ENCODE measurements at regions not wholly inside any gene's neighbourhood (a gene's known extent, or its start where the extent isn't known, plus 50 kb on each side); places are given as distances from the start of the nearest gene placed in this dataset.
A peak's percentile ranks its signal among the peaks of the same experiment; 100 is the strongest.

DNA sequence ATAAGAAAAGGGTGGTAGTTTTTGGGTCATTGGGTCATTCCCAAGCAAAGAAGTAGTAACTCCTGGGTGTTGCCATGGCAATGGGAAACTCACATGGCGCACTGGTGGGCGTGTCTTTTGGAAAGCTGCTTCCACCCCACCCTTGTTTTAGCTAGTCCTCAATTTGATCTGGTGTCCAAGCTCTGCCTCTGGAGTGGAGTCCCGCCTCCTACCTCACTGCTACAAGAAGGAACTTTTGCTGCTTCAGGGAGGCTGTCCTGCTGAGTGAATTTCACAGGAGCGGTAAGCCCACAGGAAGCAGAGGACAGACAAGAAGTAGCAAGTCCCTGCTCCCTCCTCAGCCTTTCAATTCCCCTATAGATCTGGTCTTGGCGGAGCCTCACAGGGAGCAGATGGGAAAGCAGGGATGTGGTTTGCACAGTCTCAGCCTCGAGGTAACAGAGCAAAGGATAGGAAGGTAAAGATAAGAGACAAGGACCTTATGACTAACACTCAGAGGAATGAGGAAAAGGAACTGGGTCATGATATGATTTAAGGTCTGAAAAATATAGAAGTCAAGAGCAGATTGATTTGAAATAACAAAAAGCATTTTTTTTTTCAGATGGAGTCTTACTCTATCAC is 700.3 kb downstream of the TNS3 start:
- ATAC-seq (ENCODE audit: poor library complexity), result no peak
- intact Hi-C loops (cut with DNase I), result no loop called here
- DNase-seq, result no peak

DNA sequence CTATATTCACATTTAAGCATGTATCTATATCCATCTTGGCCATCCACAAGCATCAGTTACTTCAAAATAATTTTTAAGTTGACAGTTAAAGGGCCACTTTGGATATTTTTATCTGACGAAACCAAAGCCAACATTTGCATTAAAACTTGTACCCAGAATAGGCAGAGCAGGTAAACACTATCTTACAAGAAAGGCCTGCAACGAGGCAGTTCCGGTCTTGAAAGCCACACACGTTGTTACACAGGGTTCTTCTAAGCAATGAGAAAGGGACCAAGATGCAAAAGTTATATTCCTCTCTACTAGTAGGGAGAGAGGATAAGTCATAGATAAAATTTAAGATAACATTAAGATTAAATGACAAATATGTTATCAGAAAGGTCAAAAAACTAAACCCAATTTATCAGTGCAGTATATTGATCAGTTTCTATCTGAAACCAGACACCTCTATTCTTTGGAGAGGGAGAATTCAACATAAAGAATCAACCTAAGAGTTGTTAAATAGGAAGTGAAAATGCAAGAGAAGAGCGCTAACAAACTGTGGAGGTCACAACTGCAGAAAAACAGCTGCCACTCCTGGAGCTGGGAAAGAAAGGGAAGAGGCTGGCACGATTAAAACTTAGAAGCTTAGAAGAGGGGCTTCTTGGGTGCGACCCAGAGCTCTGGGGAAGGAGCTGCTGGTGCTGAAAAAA is 701.3 kb downstream of the TNS3 start:
- no peak for DNase-seq
- intact Hi-C loops (cut with DNase I), result no loop called here
- no peak for ATAC-seq (ENCODE audit: poor library complexity)

DNA sequence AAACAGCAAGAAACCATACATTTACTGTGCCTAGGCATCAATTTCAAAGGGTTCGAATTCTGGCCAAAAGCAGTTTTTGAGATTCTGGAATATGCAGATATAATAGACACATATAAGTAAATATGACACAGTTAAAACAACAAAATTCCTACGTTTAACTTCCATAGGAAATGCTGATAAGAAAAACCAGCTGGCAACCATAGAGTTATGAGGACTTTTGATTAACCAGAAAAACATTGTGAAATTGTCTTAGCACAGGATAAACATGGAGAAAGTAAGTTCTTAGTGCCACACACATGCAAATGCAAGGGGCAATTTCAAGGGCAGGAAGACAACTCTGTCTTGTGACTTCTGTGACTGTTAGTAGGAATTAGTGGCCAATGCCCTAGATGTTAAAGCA is 702.1 kb downstream of the TNS3 start:
- intact Hi-C loops (cut with DNase I), result no loop called here
- ATAC-seq (ENCODE audit: poor library complexity) (no peak), DNase-seq (no peak)

GRCh38 chr7:46871516-46871915 is 710.4 kb downstream of the TNS3 start:
- no peak for ATAC-seq (ENCODE audit: poor library complexity)
- no peak for DNase-seq
- intact Hi-C loops (cut with DNase I), result no loop called here

DNA sequence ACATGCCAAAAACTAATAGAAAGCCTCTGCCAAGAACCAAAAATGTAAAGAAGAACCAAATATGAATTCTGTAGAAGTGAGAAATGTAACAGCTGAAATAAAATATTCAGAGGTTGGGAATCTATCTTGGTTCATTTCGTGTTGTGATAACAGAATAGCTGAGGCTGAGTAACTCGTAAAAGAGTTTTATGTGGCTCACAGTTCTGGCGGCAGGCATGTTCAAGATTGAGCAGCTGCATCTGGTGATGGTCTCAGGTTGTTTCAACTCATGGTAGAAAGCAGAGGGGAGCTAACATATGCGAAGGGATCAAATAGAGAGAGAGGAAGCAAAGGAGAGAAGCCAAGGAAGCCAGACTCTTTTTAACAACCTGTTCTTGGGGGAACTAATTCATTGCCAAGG is 717.2 kb downstream of the TNS3 start:
- DNase-seq (no peak), ATAC-seq (ENCODE audit: poor library complexity) (no peak)
- intact Hi-C loops (cut with DNase I), result no loop called here

GRCh38 chr7:46859963-46860475 is 721.9 kb downstream of the TNS3 start:
- DNase-seq (no peak), ATAC-seq (ENCODE audit: poor library complexity) (peak; percentile 39)
- intact Hi-C loops (cut with DNase I), result no loop called here

- intact Hi-C loops (cut with DNase I), result no loop called here
- no peak for DNase-seq
- no peak for ATAC-seq (ENCODE audit: poor library complexity)
Measured at GRCh38 chr7:46855851-46856250, 726.1 kb downstream of the TNS3 start.

DNA sequence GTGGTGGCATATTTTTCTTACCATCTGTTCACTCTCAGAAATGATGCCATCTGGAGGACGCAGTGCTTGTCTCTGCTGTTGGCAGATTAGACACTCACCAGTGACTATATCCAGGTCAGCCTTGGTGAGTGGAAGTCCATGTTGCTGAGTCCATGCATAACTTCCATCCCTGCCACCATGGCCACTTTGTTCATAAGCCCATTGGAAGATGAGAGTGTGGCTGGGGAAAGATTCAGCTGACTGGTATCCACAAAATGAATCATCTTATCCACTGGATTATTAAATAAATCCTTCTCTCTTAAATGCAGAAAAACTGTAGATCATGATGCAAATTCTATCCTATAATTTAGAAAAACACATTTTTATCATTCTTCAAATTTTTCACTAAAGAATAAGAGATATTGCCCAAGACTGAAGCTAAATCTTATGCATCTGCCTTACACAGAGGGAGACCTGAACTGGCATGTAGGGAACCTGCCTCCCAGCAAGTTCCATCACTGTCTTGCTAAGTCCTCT is 726.9 kb downstream of the TNS3 start:
- DNase-seq (no peak), ATAC-seq (ENCODE audit: poor library complexity) (no peak)
- intact Hi-C loops (cut with DNase I), result no loop called here

DNA sequence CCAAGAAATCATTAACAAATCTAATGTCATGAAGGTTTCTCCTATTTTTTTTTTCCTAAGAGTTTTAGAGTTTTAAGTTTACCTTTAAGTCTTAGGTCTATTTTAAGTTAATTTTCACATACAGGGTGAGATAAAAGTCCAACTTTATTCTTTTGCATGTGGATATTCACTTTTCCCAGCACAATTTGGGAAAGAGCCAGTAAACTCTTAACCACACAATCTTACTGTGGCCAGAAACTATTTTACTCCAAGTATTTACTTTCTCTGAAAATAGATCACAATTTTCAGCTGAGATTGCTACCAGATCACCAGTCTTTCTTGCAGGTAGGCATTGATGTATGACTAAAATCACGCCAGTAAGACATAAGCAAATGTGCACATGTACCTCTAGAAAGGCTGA is 728.5 kb downstream of the TNS3 start:
- intact Hi-C loops (cut with DNase I), result no loop called here
- ATAC-seq (ENCODE audit: poor library complexity), result no peak
- DNase-seq, result no peak

- DNase-seq (no peak), ATAC-seq (ENCODE audit: poor library complexity) (no peak)
- intact Hi-C loops (cut with DNase I), result no loop called here
Measured at GRCh38 chr7:46852795-46853194, 729.1 kb downstream of the TNS3 start.

DNA sequence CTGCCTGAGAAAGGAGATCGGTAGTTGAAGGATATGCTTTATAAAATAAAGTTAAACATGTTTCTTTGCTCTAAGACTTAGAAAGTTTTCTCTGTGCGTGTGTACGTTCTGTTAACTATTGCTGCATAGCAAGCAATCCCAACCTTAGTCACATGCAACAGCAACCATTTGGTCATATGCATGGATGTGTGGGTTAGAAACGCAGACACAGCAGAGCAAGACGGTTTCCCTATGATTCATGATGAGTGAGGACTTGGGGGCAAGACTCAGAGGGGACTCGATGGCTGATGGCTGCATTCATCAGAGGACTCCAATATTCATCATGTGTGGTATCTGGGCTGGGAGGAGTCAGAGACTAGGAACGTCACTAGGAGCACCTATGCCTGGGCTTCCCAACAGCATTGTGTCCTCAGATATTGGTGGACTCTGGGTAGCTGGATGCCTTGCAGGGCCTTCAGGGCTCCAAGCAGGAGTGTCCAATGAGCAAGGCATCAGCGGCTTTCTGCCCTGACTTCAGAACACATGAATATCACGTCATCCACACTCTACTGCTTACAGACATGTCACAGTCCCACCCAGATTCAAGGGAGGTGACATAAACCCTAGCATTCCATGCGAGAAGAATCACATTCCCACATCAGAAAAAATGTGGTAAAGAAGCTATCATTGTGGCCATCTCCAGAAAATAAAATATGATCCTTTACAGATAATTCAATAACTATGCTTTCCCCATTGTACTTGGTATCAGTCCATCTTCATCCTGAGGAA is 731.2 kb downstream of the TNS3 start:
- no peak for ATAC-seq (ENCODE audit: poor library complexity)
- DNase-seq, result no peak
- intact Hi-C loops (cut with DNase I), result no loop called here

- DNase-seq, result no peak
- intact Hi-C loops (cut with DNase I), result no loop called here
- no peak for ATAC-seq (ENCODE audit: poor library complexity)
Measured at GRCh38 chr7:46848944-46849343, 733.0 kb downstream of the TNS3 start.

- ATAC-seq (ENCODE audit: poor library complexity), result no peak
- DNase-seq, result no peak
- intact Hi-C loops (cut with DNase I), result no loop called here
Measured at GRCh38 chr7:46848311-46848710, 733.6 kb downstream of the TNS3 start.

DNA sequence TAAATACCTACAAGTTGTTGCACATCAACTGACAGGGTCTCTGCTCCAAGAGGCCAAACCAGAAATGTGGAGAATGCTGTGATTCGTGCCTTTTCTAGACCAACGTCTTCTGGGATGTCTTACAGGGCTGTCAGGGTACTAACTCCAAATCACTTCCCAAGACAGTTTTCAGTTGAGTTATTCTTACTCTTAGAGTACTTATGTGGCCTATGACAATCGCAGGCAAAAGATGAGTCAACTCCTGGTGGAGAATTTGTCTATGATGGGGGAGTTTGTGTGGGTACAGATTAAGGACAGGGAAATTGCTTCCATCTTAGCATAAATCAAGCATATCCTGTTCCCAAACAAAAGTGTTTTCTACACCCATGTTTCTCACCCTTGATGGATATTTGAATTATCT is 734.8 kb downstream of the TNS3 start:
- intact Hi-C loops (cut with DNase I), result no loop called here
- no peak for ATAC-seq (ENCODE audit: poor library complexity)
- no peak for DNase-seq

- no peak for DNase-seq
- ATAC-seq (ENCODE audit: poor library complexity), result no peak
- intact Hi-C loops (cut with DNase I), result no loop called here
Measured at GRCh38 chr7:46844486-46844885, 737.4 kb downstream of the TNS3 start.

GRCh38 chr7:46841248-46841647 is 740.7 kb downstream of the TNS3 start:
- intact Hi-C loops (cut with DNase I), result no loop called here
- ATAC-seq (ENCODE audit: poor library complexity) (no peak), DNase-seq (no peak)

DNA sequence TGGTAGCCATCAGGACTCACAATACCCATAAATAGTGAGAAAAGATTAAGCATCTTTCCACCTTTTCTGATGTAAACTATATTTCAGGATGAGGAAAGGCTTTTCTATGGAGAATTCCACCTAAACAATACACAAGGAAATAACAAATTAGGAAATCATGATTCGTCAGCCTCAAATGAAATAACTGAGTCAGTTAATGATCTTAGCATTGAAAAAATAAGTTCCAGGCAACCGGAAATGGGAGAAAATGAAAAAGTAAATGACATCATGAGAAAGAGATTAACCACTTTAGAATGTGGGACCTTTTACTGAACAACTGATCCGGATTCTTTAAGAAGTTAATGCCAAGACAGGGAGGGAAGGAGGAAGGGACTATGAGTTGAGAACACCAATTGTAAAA is 742.3 kb downstream of the TNS3 start:
- intact Hi-C loops (cut with DNase I), result no loop called here
- DNase-seq (no peak), ATAC-seq (ENCODE audit: poor library complexity) (no peak)

DNA sequence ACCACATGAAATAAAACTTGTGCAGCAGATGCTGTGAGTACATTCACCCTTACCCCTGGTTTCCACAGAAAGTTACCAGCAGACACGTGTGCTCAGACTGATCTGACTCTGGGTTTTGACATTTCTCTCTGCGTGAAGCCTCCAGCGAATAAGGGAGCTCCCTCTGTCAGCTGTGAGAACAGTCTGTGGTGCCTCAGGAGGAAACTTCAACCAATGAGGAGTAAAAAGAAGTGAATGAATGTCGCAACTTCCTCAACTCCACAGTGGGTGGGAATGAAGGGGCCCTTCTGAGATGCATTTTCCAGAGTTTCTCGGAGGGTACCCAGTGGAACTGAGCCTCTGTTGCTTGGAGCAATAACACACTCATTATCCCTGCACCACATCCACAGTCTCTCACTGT is 743.4 kb downstream of the TNS3 start:
- intact Hi-C loops (cut with DNase I), result no loop called here

GRCh38 chr7:46835556-46835955 is 746.4 kb downstream of the TNS3 start:
- DNase-seq, result no peak
- intact Hi-C loops (cut with DNase I), result no loop called here
- ATAC-seq (ENCODE audit: poor library complexity), result no peak

More for the DNA sequence above, 743.4 kb downstream of the TNS3 start:
- ATAC-seq (ENCODE audit: poor library complexity) (no peak), DNase-seq (no peak)

DNA sequence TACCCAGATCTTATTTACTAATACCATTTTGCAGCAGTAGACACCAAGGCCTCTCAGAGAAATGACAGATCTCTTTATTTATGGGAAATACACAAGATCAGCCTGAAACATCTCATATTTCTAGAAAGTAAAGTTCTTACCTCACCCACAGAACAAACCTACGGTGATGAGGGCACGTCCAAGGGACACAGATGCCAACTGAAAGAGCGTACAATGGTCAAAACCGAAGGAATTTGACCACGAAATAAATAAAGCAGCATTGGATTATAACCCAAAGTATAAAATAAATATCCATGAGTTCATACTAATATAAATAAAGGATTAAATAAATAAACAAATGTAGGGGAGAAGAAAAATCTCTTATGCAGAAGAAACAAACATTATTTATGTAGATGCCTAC is 747.0 kb downstream of the TNS3 start:
- intact Hi-C loops (cut with DNase I), result no loop called here
- DNase-seq, result no peak
- no peak for ATAC-seq (ENCODE audit: poor library complexity)
